ENCODE measurements at regions not wholly inside any gene's neighbourhood (a gene's known extent, or its start where the extent isn't known, plus 50 kb on each side); places are given as distances from the start of the nearest gene placed in this dataset.

- H3K27me3 ChIP-seq (replicated peaks), result no peaks in the 10 kb centered on the region
Measured at GRCh38 chr6:1104988-1105670, 206.8 kb upstream of the FOXQ1 start.

GRCh38 chr6:1103945-1104623 is 207.8 kb upstream of the FOXQ1 start:
- Histone ChIP-seq H3K27ac (no peak overlapping the region), H3K27me3 (replicated peaks) (no peaks in the 10 kb centered on the region), H3K9me3 (replicated peaks) (no peaks in the 10 kb centered on the region), H3K4me1 (replicated peaks) (peaks cover 36% of the 10 kb centered on the region), H3K36me3 (no peaks in the 10 kb centered on the region), H3K4me3 (no peak overlapping the region)
- peak; percentile 33 to 58 for DNase-seq (ENCODE audit: low read depth in 1 of 2, low spot score in 2 of 2)

More at GRCh38 chr6:1104988-1105670, 206.8 kb upstream of the FOXQ1 start:
- Histone ChIP-seq H3K4me3 (no peak overlapping the region), H3K36me3 (no peaks in the 10 kb centered on the region), H3K9me3 (replicated peaks) (no peaks in the 10 kb centered on the region), H3K27ac (no peak overlapping the region), H3K4me1 (replicated peaks) (peaks cover 36% of the 10 kb centered on the region)
- DNase-seq (ENCODE audit: low read depth in 1 of 2, low spot score in 2 of 2), result no peak

GRCh38 chr6:1103021-1103420 is 208.9 kb upstream of the FOXQ1 start:
- H3K4me3 ChIP-seq, result no peak overlapping the region
- no peaks in the 10 kb centered on the region for H3K9me3 ChIP-seq (replicated peaks)
- no peaks in the 10 kb centered on the region for H3K36me3 ChIP-seq
- H3K27ac ChIP-seq, result no peak overlapping the region
- H3K27me3 ChIP-seq (replicated peaks), result no peaks in the 10 kb centered on the region
- peaks cover 36% of the 10 kb centered on the region for H3K4me1 ChIP-seq (replicated peaks)
- DNase-seq (ENCODE audit: low read depth in 1 of 2, low spot score in 2 of 2), result peak in 1 of 2 experiments; percentile 30

- no peaks in the 10 kb centered on the region for H3K27me3 ChIP-seq (replicated peaks)
- no peak overlapping the region for H3K4me3 ChIP-seq
- H3K27ac ChIP-seq, result no peak overlapping the region
- H3K9me3 ChIP-seq (replicated peaks), result no peaks in the 10 kb centered on the region
- peaks cover 35% of the 10 kb centered on the region for H3K4me1 ChIP-seq (replicated peaks)
- DNase-seq (ENCODE audit: low read depth in 1 of 2, low spot score in 2 of 2), result no peak
- no peaks in the 10 kb centered on the region for H3K36me3 ChIP-seq
Measured at GRCh38 chr6:1100269-1100668, 211.6 kb upstream of the FOXQ1 start.

DNA sequence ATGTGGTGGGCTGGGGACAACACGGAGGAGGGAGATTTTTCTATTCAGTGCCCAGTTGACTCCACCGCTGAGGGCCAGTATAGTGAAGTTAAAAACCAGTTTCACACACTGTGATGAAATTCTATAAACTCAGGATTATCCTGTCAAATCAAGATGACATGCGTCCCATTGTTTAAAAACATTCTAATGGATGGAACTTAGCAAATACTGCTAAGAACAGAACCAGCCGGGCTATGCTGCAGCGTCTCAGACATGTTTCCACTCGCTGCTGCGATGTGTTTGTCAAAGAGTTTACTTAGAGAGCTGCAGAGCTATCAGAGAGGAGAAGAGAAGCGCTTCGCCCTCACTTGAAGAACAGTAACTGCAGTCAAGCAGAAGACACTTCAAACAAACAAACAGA is 212.6 kb upstream of the FOXQ1 start:
- Histone ChIP-seq H3K9me3 (replicated peaks) (no peaks in the 10 kb centered on the region), H3K27me3 (replicated peaks) (no peaks in the 10 kb centered on the region), H3K4me3 (no peak overlapping the region), H3K27ac (no peak overlapping the region), H3K36me3 (no peaks in the 10 kb centered on the region), H3K4me1 (replicated peaks) (peaks cover 30% of the 10 kb centered on the region)
- DNase-seq (ENCODE audit: low read depth in 1 of 2, low spot score in 2 of 2), result no peak

DNA sequence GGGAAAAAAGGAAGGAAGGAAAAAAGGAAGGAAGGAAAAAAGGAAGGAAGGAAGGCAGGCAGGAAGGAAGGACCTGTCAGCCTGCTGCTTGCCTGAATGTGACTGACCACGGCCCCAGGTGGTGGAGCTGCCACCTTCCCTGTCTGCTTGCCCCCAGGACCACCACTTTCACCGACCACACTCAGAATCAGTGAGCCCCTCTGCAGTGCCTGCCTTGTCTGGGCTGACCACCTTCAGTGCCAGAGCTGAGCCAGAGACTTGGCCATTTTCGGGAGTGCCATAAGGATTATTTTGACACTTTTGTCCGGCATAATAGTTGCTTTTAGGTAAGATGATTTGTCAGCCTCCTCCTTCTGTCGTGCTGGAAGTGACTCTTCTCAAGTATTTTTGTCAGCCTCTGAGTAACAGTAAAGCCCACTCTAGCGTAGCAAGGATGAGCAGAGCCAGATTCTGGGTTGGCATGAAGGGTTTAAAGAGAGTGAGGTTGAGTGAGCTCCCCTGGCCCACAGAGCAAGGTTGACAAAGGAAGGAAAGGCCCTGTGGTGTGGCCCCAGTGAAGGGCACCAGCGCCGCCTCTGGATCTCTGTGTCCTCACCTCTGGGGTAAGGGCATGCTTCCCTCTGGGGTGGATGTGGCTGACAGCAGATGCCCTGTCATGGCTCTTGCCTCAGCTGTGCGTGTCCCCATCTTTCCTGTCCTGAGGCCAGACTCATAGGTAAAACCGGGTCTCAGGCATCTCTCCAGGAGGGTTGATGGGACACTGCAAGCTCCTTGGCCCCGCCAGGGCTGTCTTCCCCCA is 214.7 kb upstream of the FOXQ1 start:
- no peak for DNase-seq (ENCODE audit: low read depth in 1 of 2, low spot score in 2 of 2)
- no peak overlapping the region for H3K4me3 ChIP-seq
- H3K36me3 ChIP-seq, result no peaks in the 10 kb centered on the region
- no peaks in the 10 kb centered on the region for H3K9me3 ChIP-seq (replicated peaks)
- H3K27ac ChIP-seq, result no peak overlapping the region
- no peaks in the 10 kb centered on the region for H3K27me3 ChIP-seq (replicated peaks)
- H3K4me1 ChIP-seq (replicated peaks), result peaks cover 12% of the 10 kb centered on the region

DNA sequence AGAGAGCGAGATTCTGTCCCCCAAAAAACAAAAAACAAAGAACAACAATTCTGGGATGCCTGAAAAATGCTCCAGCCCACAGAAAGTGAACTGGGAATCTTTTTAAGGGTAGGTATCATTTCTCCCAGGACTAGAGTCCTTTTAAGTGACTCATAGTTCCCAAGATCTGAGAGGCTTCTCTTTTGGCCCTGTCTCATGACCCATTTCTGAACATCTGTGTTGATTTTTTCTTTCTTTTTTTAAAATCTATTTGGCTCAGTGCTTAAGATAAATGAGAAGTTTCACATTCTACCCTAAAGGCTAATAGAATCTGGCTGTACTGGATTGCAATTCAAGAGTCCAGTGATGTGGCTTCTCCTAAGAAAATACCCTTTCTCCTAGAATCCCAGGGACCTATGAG is 217.6 kb upstream of the FOXQ1 start:
- no peak overlapping the region for H3K4me3 ChIP-seq
- H3K9me3 ChIP-seq (replicated peaks), result no peaks in the 10 kb centered on the region
- no peaks in the 10 kb centered on the region for H3K36me3 ChIP-seq
- peaks cover 8% of the 10 kb centered on the region; the same call in 1 of the 2 replicates for H3K4me1 ChIP-seq (replicated peaks)
- DNase-seq (ENCODE audit: low read depth in 1 of 2, low spot score in 2 of 2), result peak in 1 of 2 experiments; percentile 28
- no peaks in the 10 kb centered on the region for H3K27me3 ChIP-seq (replicated peaks)
- H3K27ac ChIP-seq, result no peak overlapping the region

- Histone ChIP-seq H3K9me3 (replicated peaks) (no peaks in the 10 kb centered on the region), H3K4me1 (replicated peaks) (peaks cover 8% of the 10 kb centered on the region; the same call in 1 of the 2 replicates), H3K36me3 (no peaks in the 10 kb centered on the region), H3K27ac (no peak overlapping the region), H3K4me3 (no peak overlapping the region), H3K27me3 (replicated peaks) (no peaks in the 10 kb centered on the region)
- no peak for DNase-seq (ENCODE audit: low read depth in 1 of 2, low spot score in 2 of 2)
Measured at GRCh38 chr6:1091900-1092299, 220.0 kb upstream of the FOXQ1 start.

GRCh38 chr6:1089859-1090258 is 222.0 kb upstream of the FOXQ1 start:
- no peak overlapping the region for H3K4me3 ChIP-seq
- no peaks in the 10 kb centered on the region for H3K9me3 ChIP-seq (replicated peaks)
- DNase-seq (ENCODE audit: low read depth in 1 of 2, low spot score in 2 of 2), result no peak
- no peaks in the 10 kb centered on the region for H3K36me3 ChIP-seq
- H3K27ac ChIP-seq, result no peak overlapping the region
- no peaks in the 10 kb centered on the region for H3K27me3 ChIP-seq (replicated peaks)
- H3K4me1 ChIP-seq (replicated peaks), result peaks cover 8% of the 10 kb centered on the region; the same call in 1 of the 2 replicates

DNA sequence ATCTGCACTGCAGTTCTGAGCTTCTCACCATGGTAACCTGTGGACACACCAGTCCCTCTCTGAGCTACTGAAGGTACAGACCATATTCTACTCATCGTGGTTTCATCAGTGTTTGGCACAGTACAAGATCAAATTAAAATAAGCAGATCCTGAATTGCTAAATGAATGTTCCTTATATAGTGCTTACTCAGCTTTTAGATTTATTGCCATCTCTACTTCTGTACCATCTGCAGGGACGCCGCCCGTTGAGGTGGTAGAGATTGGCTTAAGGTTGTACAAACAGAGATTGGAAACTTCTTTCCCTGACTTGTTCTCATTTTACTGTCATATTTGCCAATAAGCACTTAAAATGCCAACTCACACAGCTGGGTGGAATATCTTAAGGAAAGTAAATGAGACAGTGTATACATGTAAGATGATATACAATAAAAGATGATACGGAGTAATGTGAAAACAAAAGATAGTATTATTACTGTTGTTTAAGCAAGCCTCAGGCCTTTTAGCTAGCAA is 223.4 kb upstream of the FOXQ1 start:
- H3K4me1 ChIP-seq (replicated peaks), result no peaks in the 10 kb centered on the region
- no peak overlapping the region for H3K4me3 ChIP-seq
- H3K27ac ChIP-seq, result no peak overlapping the region
- H3K27me3 ChIP-seq (replicated peaks), result no peaks in the 10 kb centered on the region
- H3K36me3 ChIP-seq, result no peaks in the 10 kb centered on the region
- DNase-seq (ENCODE audit: low read depth in 1 of 2, low spot score in 2 of 2), result no peak
- no peaks in the 10 kb centered on the region for H3K9me3 ChIP-seq (replicated peaks)

DNA sequence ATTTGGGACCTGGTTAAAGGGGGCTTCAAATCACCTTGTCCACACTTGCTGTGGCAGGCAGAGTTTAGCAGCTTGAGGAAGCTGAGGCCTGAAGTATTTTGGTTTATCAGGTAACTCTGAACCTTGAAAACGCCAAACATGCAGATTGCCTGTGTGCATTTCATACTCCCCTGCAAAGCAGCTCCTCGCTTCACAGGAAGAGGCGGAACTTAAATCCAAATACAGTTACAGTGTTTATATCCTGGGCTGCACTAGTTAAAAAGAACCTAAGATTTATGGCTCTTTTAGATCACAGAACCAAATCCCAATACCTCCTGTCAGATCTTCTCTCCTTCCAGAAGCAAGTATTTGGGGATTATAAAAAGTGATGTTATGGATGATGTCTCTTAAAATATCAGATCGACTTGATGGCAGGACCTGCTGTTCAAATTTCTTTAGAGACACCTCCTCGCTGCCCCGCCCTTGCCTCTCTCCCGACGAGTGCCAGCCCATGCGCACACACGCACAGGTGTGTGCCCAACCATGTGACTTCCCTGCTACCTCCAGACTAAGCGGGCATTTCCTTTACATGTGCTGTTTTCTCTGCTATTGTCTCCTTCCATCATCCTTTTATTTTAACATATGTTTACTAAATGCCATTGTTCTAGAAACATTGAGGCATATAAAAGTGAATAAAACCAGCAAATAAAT is 224.6 kb upstream of the FOXQ1 start:
- no peaks in the 10 kb centered on the region for H3K27me3 ChIP-seq (replicated peaks)
- DNase-seq (ENCODE audit: low read depth in 1 of 2, low spot score in 2 of 2), result no peak
- no peak overlapping the region for H3K27ac ChIP-seq
- no peaks in the 10 kb centered on the region for H3K9me3 ChIP-seq (replicated peaks)
- H3K4me3 ChIP-seq, result no peak overlapping the region
- H3K36me3 ChIP-seq, result no peaks in the 10 kb centered on the region
- H3K4me1 ChIP-seq (replicated peaks), result 0 out of 2 replicates have a peak, but pooled peaks cover 5% of the 10 kb centered on the region

DNA sequence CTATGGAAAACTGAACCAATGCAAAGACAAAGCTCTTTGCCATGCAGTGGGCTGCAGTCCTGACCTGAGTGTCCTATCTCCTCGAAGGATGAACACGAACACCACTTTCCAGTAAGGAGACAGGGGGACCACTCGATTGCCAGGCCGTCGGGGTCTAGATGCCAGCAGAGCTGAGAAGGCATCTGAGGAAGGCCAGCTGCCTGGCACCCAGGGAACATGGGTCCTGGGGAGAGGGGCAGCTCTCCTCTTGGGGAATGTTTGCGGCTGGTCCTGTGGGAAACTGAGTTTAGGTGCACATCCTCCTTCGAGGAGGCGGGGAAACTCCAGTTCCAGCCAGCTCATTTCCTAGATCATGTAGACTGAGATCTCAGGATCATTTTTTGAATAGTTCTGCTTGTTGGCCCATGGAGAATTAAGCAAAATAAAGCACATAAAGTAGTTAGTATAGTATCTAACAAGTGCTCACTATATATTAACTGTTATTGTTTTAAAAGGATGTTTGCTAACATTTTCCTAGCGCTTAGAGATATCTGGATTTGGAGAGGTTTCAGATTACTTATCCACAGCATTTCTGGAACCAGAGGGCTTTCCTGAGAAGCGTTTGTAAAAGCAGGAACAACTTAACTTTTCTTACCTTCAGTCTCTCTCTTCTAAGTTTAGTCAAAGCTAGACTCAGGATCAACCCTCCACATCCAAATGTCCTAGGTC is 225.3 kb upstream of the FOXQ1 start:
- no peaks in the 10 kb centered on the region for H3K36me3 ChIP-seq
- 0 out of 2 replicates have a peak, but pooled peaks cover under 1% of the 10 kb centered on the region for H3K27me3 ChIP-seq (replicated peaks)
- H3K27ac ChIP-seq, result no peak overlapping the region
- no peaks in the 10 kb centered on the region for H3K9me3 ChIP-seq (replicated peaks)
- H3K4me3 ChIP-seq, result no peak overlapping the region
- no peak for DNase-seq (ENCODE audit: low read depth in 1 of 2, low spot score in 2 of 2)
- 0 out of 2 replicates have a peak, but pooled peaks cover 8% of the 10 kb centered on the region for H3K4me1 ChIP-seq (replicated peaks)

Data from SJSA1 (cell line).